ENCODE measurements at regions not wholly inside any gene's neighbourhood (a gene's known extent, or its start where the extent isn't known, plus 50 kb on each side); places are given as distances from the start of the nearest gene placed in this dataset.

- Histone ChIP-seq H4K20me1 (ENCODE audit: control insufficient read depth, extremely low read depth, insufficient read depth, low read length) (no peaks in the 10 kb centered on the region), H2AFZ (ENCODE audit: control insufficient read depth, low read length) (no peak overlapping the region), H3K4me3 (ENCODE audit: control insufficient read depth in 2 of 3, extremely low read depth in 1 of 3, insufficient read depth in 2 of 3, low read depth in 1 of 3, low read length in 3 of 3) (no peak overlapping the region), H3K9me1 (ENCODE audit: control insufficient read depth, extremely low read depth, insufficient read depth, low read length) (no peaks in the 10 kb centered on the region), H3K4me2 (ENCODE audit: control insufficient read depth, extremely low read depth, insufficient read depth, low read depth, low read length) (no peak overlapping the region), H3K9me3 (ENCODE audit: control insufficient read depth, low read depth, low read length) (no peaks in the 10 kb centered on the region), H3K4me1 (ENCODE audit: control insufficient read depth, extremely low read depth, insufficient read depth, low read length) (no peaks in the 10 kb centered on the region), H3K36me3 (ENCODE audit: control insufficient read depth in 2 of 2, extremely low read depth in 1 of 2, insufficient read depth in 2 of 2, low read length in 2 of 2) (no peaks in the 10 kb centered on the region), H3K79me2 (ENCODE audit: control insufficient read depth, insufficient read depth, low read length) (no peaks in the 10 kb centered on the region), H3K27me3 (ENCODE audit: control insufficient read depth, extremely low read depth, insufficient read depth, low read length) (no peaks in the 10 kb centered on the region), H3K9ac (ENCODE audit: control insufficient read depth, extremely low read depth, insufficient read depth, low read length) (no peak overlapping the region), H3K27ac (ENCODE audit: control insufficient read depth, insufficient read depth, low read length) (no peak overlapping the region)
- FAIRE-seq (no peak), DNase-seq (ENCODE audit: low read depth, low spot score) (no peak)
- dilution Hi-C loops (cut with MboI; ENCODE audit: extremely low pct_ligation_motif_present, low sequenced_read_pairs), result no loop called here
- no peak for TF ChIP-seq CTCF (optimal IDR thresholded peaks at IDR 0.05 in 1 of 3, IDR thresholded peaks at IDR 0.05 in 1 of 3, conservative IDR thresholded peaks at IDR 0.05 in 1 of 3; ENCODE audit: extremely low read depth in 1 of 3, insufficient read depth in 2 of 3, low read length in 3 of 3)
- TF ChIP-seq EZH2 (IDR thresholded peaks at IDR 0.05; ENCODE audit: low read length), result no peak
Observed at GRCh38 chr5:84685121-84685894, 300.6 kb upstream of the EDIL3 start.

DNA sequence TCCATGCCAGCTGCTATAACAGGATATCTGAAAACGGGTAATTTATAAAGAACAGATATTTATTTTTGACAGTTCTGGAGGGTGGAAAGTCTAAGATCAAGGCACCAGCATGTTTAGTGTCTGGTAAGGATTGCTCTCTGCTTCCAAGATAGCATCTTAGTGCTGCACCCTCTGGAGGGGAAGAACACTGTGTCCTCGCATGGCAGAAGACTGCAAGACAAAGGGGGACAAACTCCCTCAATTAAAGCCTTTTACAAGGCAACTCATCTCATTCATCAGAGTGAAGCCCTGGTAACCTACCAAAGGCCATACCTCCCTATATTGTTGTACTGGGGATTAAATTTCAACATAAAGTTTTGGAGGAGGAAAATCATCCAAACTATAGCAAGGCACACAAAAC, 298.9 kb upstream of the EDIL3 start:
- DNase-seq (ENCODE audit: low read depth, low spot score) (no peak), FAIRE-seq (no peak)
- Histone ChIP-seq H3K4me1 (ENCODE audit: control insufficient read depth, extremely low read depth, insufficient read depth, low read length) (no peaks in the 10 kb centered on the region), H3K36me3 (ENCODE audit: control insufficient read depth in 2 of 2, extremely low read depth in 1 of 2, insufficient read depth in 2 of 2, low read length in 2 of 2) (no peaks in the 10 kb centered on the region), H2AFZ (ENCODE audit: control insufficient read depth, low read length) (no peak overlapping the region), H3K4me3 (ENCODE audit: control insufficient read depth in 2 of 3, extremely low read depth in 1 of 3, insufficient read depth in 2 of 3, low read depth in 1 of 3, low read length in 3 of 3) (no peak overlapping the region), H3K9me1 (ENCODE audit: control insufficient read depth, extremely low read depth, insufficient read depth, low read length) (no peaks in the 10 kb centered on the region), H3K4me2 (ENCODE audit: control insufficient read depth, extremely low read depth, insufficient read depth, low read depth, low read length) (no peak overlapping the region), H3K27ac (ENCODE audit: control insufficient read depth, insufficient read depth, low read length) (no peak overlapping the region), H3K27me3 (ENCODE audit: control insufficient read depth, extremely low read depth, insufficient read depth, low read length) (no peaks in the 10 kb centered on the region), H4K20me1 (ENCODE audit: control insufficient read depth, extremely low read depth, insufficient read depth, low read length) (no peaks in the 10 kb centered on the region), H3K9ac (ENCODE audit: control insufficient read depth, extremely low read depth, insufficient read depth, low read length) (no peak overlapping the region), H3K9me3 (ENCODE audit: control insufficient read depth, low read depth, low read length) (no peaks in the 10 kb centered on the region), H3K79me2 (ENCODE audit: control insufficient read depth, insufficient read depth, low read length) (no peaks in the 10 kb centered on the region)
- TF ChIP-seq EZH2 (IDR thresholded peaks at IDR 0.05; ENCODE audit: low read length) (no peak), CTCF (optimal IDR thresholded peaks at IDR 0.05 in 1 of 3, IDR thresholded peaks at IDR 0.05 in 1 of 3, conservative IDR thresholded peaks at IDR 0.05 in 1 of 3; ENCODE audit: extremely low read depth in 1 of 3, insufficient read depth in 2 of 3, low read length in 3 of 3) (no peak)
- dilution Hi-C loops (cut with MboI; ENCODE audit: extremely low pct_ligation_motif_present, low sequenced_read_pairs), result no loop called here
